A549 (cell line): ENCODE measurements at regions not wholly inside any gene's neighbourhood (a gene's known extent, or its start where the extent isn't known, plus 50 kb on each side); places are given as distances from the start of the nearest gene placed in this dataset.

Experiments used
- CBX8 ChIP-seq: fragments of 200-600 bp; sonication (generic); IDR thresholded peaks from 2 replicates; pipeline ENCODE4 v1.6.1; 2016
- CTCF ChIP-seq: fragments of >200 bp; sonication (Bioruptor Twin); formaldehyde crosslinking; IDR thresholded peaks from 3 replicates; pipeline ENCODE4 v1.5.1; 2016
- EHF ChIP-seq: fragments of 250-450 bp; sonication (Bioruptor Pico); IDR thresholded peaks from 2 replicates; pipeline ENCODE4 v1.5.0; 2020; ENCODE audit warnings: mild to moderate bottlenecking
- FOSL2 ChIP-seq, 2 experiments: fragments of 450-650 bp in 1 of 2; fragments of >200 bp in 1 of 2; sonication (Bioruptor Twin) in 1 of 2; formaldehyde crosslinking; IDR thresholded peaks; 2 replicates each; pipeline versions ENCODE4 v1.5.0 to v1.6.1; 2016 to 2020; ENCODE audit warnings: mild to moderate bottlenecking in 1 of 2, moderate library complexity in 1 of 2
- MAX ChIP-seq: IDR thresholded peaks from 2 replicates; pipeline ENCODE4 v1.6.1; 2012
- PBX3 ChIP-seq: IDR thresholded peaks from 2 replicates; pipeline ENCODE4 v1.6.1; 2012
- POLR2A ChIP-seq: IDR thresholded peaks from 2 replicates; pipeline ENCODE4 v1.6.1; 2012; ENCODE audit warnings: mild to moderate bottlenecking, low read length
- RAD21 ChIP-seq, 2 experiments: fragments of >200 bp in 1 of 2; sonication (Bioruptor Twin) in 1 of 2; formaldehyde crosslinking in 1 of 2; IDR thresholded peaks in 1 of 2; conservative IDR thresholded peaks in 1 of 2; 2 replicates in 1 of 2; 3 replicates in 1 of 2; pipeline ENCODE4 v1.6.1; 2012 to 2018; ENCODE audit warnings: inconsistent platforms in 1 of 2
- SMC3 ChIP-seq: fragments of >200 bp; sonication (Bioruptor Twin); formaldehyde crosslinking; IDR thresholded peaks from 3 replicates; pipeline ENCODE4 v1.6.1; 2018; ENCODE audit warnings: inconsistent platforms
- USF2 ChIP-seq: fragments of 450-650 bp; IDR thresholded peaks from 2 replicates; pipeline ENCODE4 v1.6.1; 2014; ENCODE audit warnings: antibody characterized with exemption

- TF ChIP-seq PBX3 (no peak), SMC3 (no peak), CTCF (no peak), EHF (no peak), POLR2A (no peak), RAD21 (conservative IDR thresholded peaks at IDR 0.05 in 1 of 2, IDR thresholded peaks at IDR 0.05 in 1 of 2) (no peak), USF2 (no peak), MAX (no peak), CBX8 (no peak), FOSL2 (IDR thresholded peaks at IDR 0.05) (no peak), FOSL2 (CRISPR knock-in tag; IDR thresholded peaks at IDR 0.05) (no peak)
Observed at GRCh38 chr6:71534921-71535320, 246.3 kb downstream of the OGFRL1 start.
